Posterior vena cava (tissue), 2 donors: ENCODE measurements at regions not wholly inside any gene's neighbourhood (a gene's known extent, or its start where the extent isn't known, plus 50 kb on each side); places are given as distances from the start of the nearest gene placed in this dataset.
"Not testable (repeated sequence)": the region's sequence is repeated elsewhere in the genome, so short reads cannot be mapped to it uniquely, and the experiment has no call there.

ENCODE experiments used
- DNase-seq: peaks from one replicate; pipeline ENCODE4 v3.0.0-alpha.2; 2020; ENCODE audit warnings: low spot score
- intact Hi-C, 2 donors: fragments of 100-400 bp; cut with DNase I; formaldehyde crosslinking; loops; one replicate each; pipeline versions ENCODE4 v1.14.1 to v1.14.2; 2022 to 2023
- donor health status: DM: yes; HTN: yes; CAD: no.
- donor health status: DM: yes; HTN: yes; CAD: no.

- intact Hi-C loops, result no loop called here
- no peak for DNase-seq
These were observed 139.6 kb upstream of the GDF10 start for GRCh38 chr10:47160261-47160908.

GRCh38 chr10:47160967-47161366, 139.0 kb upstream of the GDF10 start:
- intact Hi-C loops, result no loop called here
- no peak for DNase-seq

GRCh38 chr10:47161465-47161864, 138.5 kb upstream of the GDF10 start:
- no peak for DNase-seq

GRCh38 chr10:47164126-47164799, 135.7 kb upstream of the GDF10 start:
- intact Hi-C loops, result no loop called here
- no peak for DNase-seq

More at GRCh38 chr10:47161465-47161864, 138.5 kb upstream of the GDF10 start:
- intact Hi-C loops, result no loop called here

- intact Hi-C loops, result no loop called here
- DNase-seq, result no peak
These were observed 135.2 kb upstream of the GDF10 start for GRCh38 chr10:47164800-47165128.

GRCh38 chr10:47165168-47165710, 134.8 kb upstream of the GDF10 start:
- no peak for DNase-seq
- intact Hi-C loops, result no loop called here

- intact Hi-C loops, result no loop called here
- peak; percentile 91 for DNase-seq
These were observed 134.1 kb upstream of the GDF10 start for GRCh38 chr10:47165711-47166404.

GRCh38 chr10:47166405-47166777, 133.6 kb upstream of the GDF10 start:
- no peak for DNase-seq
- intact Hi-C loops, result no loop called here

- intact Hi-C loops, result not testable (repeated sequence)
- peak; percentile 88 for DNase-seq
These were observed 133.0 kb upstream of the GDF10 start for GRCh38 chr10:47166808-47167581.

GRCh38 chr10:47167591-47167990, 132.4 kb upstream of the GDF10 start:
- intact Hi-C loops, result no loop called here

GRCh38 chr10:47169581-47169980, 130.4 kb upstream of the GDF10 start:
- intact Hi-C loops, result no loop called here
- DNase-seq, result no peak

More at GRCh38 chr10:47167591-47167990, 132.4 kb upstream of the GDF10 start:
- DNase-seq, result no peak

- intact Hi-C loops, result no loop called here
- no peak for DNase-seq
These were observed 126.0 kb upstream of the GDF10 start for GRCh38 chr10:47173929-47174442.

GRCh38 chr10:47175181-47176123, 124.5 kb upstream of the GDF10 start:
- intact Hi-C loops, result no loop called here

GRCh38 chr10:47176206-47176902, 123.6 kb upstream of the GDF10 start:
- intact Hi-C loops, result no loop called here
- DNase-seq, result no peak

More at GRCh38 chr10:47175181-47176123, 124.5 kb upstream of the GDF10 start:
- no peak for DNase-seq

- no peak for DNase-seq
- intact Hi-C loops, result no loop called here
These were observed 122.8 kb upstream of the GDF10 start for GRCh38 chr10:47176903-47177868.

- intact Hi-C loops, result no loop called here
- DNase-seq, result no peak
These were observed 121.3 kb upstream of the GDF10 start for GRCh38 chr10:47178537-47179290.
